Hematopoietic multipotent progenitor cell (in vitro differentiated cells): ENCODE measurements at regions not wholly inside any gene's neighbourhood (a gene's known extent, or its start where the extent isn't known, plus 50 kb on each side); places are given as distances from the start of the nearest gene placed in this dataset.

Source experiments
- DNase-seq, 3 donors: peaks; one replicate each; pipeline ENCODE4 v3.0.0-alpha.2; 2011 to 2015; ENCODE audit warnings: low read depth in 2 of 3, low spot score in 2 of 3

- DNase-seq: no peak
Measured at GRCh38 chr11:134830312-134830711, 418.3 kb upstream of the B3GAT1 start.

GRCh38 chr11:134823970-134824369 is 411.9 kb upstream of the B3GAT1 start:
- no peak for DNase-seq

GRCh38 chr11:134822897-134823296 is 410.9 kb upstream of the B3GAT1 start:
- no peak for DNase-seq

- no peak for DNase-seq
Measured at GRCh38 chr11:134821422-134821821, 409.4 kb upstream of the B3GAT1 start.

GRCh38 chr11:134819041-134819440 is 407.0 kb upstream of the B3GAT1 start:
- no peak for DNase-seq

- no peak for DNase-seq
Measured at GRCh38 chr11:134818516-134818915, 406.5 kb upstream of the B3GAT1 start.

GRCh38 chr11:134815404-134815803 is 403.4 kb upstream of the B3GAT1 start:
- no peak for DNase-seq

- DNase-seq: no peak
Measured at GRCh38 chr11:134807997-134808396, 396.0 kb upstream of the B3GAT1 start.

GRCh38 chr11:134802598-134802997 is 390.6 kb upstream of the B3GAT1 start:
- DNase-seq: no peak

GRCh38 chr11:134802116-134802515 is 390.1 kb upstream of the B3GAT1 start:
- DNase-seq: no peak

GRCh38 chr11:134801570-134801969 is 389.5 kb upstream of the B3GAT1 start:
- DNase-seq: no peak

- DNase-seq: no peak
Measured at GRCh38 chr11:134800826-134801225, 388.8 kb upstream of the B3GAT1 start.

GRCh38 chr11:134800130-134800529 is 388.1 kb upstream of the B3GAT1 start:
- no peak for DNase-seq

- DNase-seq: no peak
Measured at GRCh38 chr11:134799386-134799785, 387.3 kb upstream of the B3GAT1 start.

GRCh38 chr11:134797411-134798089 is 385.5 kb upstream of the B3GAT1 start:
- DNase-seq: no peak

- DNase-seq: no peak
Measured at GRCh38 chr11:134795017-134795416, 383.0 kb upstream of the B3GAT1 start.

- no peak for DNase-seq
Measured at GRCh38 chr11:134794192-134794591, 382.1 kb upstream of the B3GAT1 start.

- DNase-seq: no peak
Measured at GRCh38 chr11:134792677-134793076, 380.6 kb upstream of the B3GAT1 start.

GRCh38 chr11:134792044-134792443 is 380.0 kb upstream of the B3GAT1 start:
- DNase-seq: no peak

GRCh38 chr11:134791102-134791501 is 379.1 kb upstream of the B3GAT1 start:
- DNase-seq: no peak

GRCh38 chr11:134789104-134789503 is 377.1 kb upstream of the B3GAT1 start:
- no peak for DNase-seq

- no peak for DNase-seq
Measured at GRCh38 chr11:134786636-134787035, 374.6 kb upstream of the B3GAT1 start.

GRCh38 chr11:134785660-134786284 is 373.7 kb upstream of the B3GAT1 start:
- no peak for DNase-seq
